HG03442 (cell line): ENCODE measurements at regions not wholly inside any gene's neighbourhood (a gene's known extent, or its start where the extent isn't known, plus 50 kb on each side); places are given as distances from the start of the nearest gene placed in this dataset.
"Not testable (repeated sequence)": the region's sequence is repeated elsewhere in the genome, so short reads cannot be mapped to it uniquely, and the experiment has no call there.

Source experiments
- ATAC-seq: cut with Tn5 transposase; IDR thresholded peaks from one replicate; pipeline ENCODE4 v1.9.1; 2021; ENCODE audit warnings: mild to moderate bottlenecking, moderate library complexity; ENCODE audit not compliant: unreplicated experiment

DNA sequence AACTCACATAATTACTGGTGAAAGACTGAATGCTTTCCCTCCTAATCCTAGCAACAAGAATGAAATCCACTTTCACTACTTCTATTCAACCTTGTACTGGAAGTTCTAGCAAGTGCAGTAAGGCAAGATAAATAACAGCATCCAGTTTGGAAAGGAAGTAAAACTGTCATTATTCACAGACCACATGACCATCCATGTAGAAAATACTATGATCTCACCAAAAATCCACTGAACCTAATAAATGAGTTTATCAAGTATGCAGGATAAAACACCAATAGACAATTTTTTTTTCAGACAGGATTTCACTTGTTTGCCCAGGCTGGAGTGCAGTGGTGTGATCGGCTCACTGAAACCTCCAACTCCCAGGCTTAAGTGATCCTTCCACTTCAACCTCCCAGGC, 117.7 kb downstream of the TMEM167A start:
- ATAC-seq, result no peak

DNA sequence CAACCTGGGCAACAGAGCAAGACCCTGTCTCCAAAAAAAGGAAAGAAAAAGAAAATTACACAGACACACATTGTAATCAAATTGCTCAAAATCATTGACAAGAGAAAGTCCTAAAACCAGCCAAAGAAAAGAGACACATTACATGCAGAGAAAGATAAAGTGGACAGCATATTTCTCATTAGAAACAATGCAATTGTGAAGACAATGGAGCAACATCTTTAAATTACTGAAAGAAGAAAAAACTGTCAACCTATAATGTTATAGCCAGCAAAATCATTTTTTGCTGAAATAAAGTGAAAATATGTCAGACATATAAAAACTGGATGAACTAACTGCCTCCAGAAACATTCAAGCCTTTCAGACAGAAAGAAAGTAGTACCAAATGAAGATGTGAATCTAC, 120.6 kb downstream of the TMEM167A start:
- ATAC-seq, result no peak

DNA sequence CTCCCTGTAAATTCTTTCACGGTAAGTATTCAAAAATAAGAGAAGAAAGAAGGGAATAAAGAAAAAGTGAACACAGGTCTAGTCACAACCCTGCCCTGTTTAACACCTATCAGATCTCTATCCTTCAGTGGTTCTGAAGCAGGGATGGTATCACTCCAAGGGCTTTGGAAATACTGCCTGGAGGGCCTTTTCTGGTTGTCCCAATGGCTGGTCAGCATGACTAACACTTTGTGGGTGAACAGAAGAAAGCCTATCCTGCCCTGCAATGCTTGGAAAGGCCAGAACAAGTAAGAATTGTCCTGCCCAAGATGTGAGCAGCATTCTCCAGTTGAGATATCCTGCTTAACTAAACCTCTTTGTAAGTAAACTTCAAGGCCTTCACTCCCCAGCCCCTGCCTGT, 124.9 kb downstream of the TMEM167A start:
- no peak for ATAC-seq

DNA sequence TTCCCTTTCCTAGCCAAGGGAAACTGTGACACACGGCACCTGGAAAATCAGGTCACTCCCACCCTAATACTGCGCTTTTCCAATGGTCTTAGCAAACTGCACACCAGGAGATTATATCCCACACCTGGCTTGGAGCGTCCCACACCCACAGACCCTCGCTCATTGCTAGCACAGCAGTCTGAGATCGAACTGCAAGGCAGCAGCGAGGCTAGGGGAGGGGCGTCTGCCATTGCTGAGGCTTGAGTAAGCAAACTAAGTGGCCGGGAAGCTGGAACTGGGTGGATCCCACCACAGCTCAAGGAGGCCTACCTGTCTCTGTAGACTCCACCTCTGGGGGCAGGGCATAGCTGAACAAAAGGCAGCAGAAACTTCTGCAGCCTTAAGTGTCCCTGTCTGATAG, 132.9 kb downstream of the TMEM167A start:
- ATAC-seq, result not testable (repeated sequence)

DNA sequence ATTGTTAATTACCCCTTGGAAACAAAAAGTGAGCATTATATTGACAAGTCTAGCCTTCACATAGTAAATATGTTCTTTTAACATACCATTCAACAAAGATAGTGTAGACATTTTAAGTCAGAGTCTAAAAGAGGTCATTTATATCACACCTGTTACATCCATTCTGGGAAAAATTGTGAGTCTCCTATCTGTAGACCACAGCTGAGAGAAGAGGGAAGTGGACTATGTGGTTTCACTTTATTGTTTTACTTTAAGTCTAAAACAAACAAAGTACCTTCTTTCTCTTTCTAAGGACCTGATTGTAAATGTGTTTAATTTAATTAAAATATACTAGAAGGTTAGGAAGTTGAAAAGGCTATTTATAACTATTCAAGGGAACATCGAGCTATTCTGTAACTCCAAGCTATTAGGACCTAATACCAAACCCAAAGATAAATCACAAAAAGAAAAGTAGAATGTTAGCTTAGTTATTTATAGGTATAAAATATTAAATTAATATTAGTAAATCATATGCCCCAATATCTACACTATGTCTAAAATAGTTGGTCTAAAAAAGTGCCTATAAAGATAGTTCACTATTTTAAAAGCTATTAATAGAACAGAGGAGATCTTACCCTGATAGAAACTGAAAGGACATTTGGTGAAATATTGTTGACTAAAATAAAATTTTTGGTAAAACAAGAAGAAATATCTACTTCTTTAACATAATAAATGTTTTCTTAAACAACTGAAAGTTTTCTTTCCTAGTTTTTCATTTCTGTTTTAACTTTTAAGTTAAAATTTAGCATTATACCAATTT, 134.9 kb downstream of the TMEM167A start:
- ATAC-seq, result no peak

DNA sequence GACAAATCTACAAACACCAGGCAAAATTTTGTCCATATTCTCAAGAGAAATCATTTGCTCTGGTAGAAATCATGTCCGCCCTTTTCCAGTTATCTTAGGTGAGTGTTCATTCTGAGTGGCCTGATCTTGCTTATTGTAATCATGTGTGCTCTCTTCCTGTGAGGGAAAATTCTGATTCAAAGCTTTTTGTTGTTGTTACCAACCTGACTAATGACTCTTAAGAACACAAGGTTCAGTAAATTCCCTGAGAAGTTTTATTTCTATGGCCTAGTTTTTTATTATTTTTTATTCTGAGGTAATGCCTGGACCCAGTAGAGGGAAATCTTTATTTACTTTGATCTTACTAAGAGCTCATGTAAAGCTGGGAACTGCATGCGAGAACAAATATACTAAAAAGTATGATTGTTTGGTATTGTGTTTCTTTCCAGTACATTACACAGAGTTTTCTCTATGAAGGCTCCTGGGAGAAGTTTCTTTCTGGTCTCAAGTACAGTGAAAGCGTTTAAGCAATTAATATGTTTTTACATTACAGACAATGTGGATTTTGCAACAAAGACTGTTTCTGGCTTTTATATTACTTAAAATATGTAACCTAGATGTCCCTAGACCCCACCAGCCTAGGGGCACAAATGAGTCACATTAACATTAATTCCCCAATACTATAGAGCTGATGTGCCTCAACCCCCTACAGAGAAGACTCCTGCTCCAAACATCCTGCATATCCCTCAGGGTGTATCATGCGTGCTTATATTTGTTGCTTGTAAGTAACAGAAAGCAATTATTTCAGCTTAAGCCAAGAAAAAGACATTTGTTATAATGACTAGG, 138.1 kb downstream of the TMEM167A start:
- no peak for ATAC-seq

DNA sequence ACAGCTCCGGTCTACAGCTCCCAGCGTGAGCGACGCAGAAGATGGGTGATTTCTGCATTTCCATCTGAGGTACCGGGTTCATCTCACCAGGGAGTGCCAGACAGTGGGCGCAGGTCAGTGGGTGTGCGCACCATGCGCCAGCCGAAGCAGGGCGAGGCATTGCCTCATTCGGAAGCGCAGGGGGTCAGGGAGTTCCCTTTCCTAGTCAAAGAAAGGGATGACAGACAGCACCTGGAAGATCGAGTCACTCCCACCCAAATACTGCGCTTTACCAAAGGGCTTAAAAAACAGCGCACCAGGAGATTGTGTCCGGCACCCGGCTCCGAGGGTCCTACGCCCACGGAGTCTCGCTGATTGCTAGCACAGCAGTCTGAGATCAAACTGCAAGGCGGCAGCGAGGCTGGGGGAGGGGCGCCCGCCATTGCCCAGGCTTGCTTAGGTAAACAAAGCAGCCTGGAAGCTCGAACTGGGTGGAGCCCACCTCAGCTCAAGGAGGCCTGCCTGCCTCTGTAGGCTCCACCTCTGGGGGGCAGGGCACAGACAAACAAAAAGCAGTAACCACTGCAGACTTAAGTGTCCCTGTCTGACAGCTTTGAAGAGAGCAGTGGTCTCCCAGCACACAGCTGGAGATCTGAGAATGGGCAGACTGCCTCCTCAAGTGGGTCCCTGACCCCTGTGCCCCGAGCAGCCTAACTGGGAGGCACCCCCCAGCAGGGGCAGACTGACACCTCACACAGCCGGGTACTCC, 144.5 kb downstream of the TMEM167A start:
- ATAC-seq, result not testable (repeated sequence)

DNA sequence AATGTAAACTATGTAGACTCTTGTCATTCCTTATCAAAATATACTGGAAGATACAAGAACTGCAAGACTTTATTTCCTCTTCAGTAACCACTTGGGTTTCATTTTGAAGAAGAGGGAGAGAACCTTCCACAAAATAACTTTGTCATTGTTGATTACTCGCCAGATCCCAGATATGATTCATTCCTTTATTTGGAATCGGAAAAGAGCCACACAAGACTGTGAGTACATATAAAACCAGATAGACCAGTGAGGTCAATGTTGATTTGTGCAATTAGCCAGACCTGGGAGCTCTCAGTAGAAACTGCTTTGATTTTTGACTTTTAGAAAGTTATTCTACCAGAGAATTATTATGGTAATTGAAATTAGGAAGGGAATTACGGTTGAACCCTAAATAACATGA, 146.1 kb downstream of the TMEM167A start:
- ATAC-seq, result no peak

DNA sequence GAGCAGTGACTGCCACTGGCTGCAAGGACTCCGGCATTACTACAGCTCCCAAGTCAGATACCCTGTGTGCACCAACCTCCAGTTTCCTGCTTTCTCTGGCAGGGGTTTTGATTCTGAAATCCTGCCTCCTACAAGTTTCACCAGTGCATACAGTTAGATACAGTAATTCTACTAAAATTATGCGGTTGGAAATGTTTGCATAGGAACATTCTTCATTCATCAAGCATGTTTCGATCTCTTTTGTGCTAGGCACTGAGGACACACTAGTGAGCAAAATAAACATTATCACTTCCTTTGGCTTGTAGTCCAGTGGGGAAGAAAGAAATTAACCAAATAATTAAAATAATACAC, 152.2 kb downstream of the TMEM167A start:
- ATAC-seq, result no peak

DNA sequence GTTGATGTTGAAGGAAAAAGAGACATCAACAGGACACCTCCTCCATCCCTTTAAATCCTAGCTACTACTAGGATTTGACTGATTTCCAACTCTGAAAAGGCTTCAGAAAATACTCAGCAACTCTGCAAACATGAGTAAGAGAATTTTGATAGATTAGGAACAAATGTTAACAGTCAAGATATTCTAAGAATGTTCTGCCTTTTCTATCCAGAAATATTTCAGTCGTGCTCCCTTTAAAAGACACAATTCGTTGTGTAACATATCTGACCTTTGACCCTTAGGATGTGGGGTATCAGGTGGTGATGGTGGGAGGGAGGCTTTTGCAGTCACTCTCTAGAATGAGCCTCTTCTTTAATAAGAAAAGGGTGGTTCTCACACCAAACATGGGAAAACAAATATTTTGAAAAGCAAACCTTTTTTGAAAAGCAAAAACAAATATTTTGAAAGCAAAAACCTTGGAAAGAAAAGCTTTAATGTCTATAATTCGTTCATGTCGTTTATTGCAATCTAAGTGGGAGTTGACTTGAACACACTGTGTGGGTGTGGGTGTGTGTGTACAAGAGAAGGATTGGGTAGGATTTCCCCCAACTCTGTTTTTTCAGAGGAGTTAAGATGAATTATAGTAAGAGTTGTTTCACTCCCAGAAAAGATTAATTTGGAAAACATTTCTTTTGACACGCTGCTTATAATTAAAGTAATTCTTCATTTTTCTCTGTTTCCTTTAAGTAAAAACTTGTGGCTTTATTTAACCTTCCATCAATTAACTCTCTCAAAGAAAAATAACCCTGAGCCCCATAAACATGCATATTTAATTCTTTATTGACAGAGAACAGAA, 152.8 kb downstream of the TMEM167A start:
- ATAC-seq, result no peak

DNA sequence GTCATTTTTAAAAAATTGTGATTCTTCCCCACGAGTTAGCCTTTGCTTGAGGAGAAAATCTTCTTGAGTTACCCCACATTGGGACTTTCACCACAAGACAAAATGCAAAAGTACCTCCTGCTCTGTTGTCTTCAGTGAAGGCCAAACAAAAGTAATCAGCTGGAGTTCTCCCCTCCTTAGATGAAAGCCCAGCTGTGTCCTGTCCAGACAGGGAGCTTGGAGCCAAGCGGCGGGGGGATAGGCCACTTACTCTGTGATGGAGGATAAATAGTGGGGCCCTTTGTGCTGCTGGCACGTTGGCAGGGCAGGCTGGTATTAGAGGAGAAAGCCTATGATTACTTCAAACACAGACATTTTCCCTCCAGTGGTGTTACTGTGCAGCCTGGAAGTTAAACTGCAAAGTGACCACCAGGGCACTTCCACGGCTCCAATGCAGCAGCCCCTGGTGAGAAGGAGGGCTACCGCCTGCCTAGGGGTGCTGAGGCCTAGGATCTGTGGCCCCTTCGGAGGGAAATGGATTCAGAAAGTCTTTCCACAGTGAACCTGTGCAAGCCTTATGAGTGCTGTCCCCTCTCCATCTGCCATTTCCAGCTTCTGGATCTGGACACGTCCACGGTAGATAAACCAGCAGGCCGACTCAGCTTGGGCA, 155.0 kb downstream of the TMEM167A start:
- ATAC-seq, result no peak

DNA sequence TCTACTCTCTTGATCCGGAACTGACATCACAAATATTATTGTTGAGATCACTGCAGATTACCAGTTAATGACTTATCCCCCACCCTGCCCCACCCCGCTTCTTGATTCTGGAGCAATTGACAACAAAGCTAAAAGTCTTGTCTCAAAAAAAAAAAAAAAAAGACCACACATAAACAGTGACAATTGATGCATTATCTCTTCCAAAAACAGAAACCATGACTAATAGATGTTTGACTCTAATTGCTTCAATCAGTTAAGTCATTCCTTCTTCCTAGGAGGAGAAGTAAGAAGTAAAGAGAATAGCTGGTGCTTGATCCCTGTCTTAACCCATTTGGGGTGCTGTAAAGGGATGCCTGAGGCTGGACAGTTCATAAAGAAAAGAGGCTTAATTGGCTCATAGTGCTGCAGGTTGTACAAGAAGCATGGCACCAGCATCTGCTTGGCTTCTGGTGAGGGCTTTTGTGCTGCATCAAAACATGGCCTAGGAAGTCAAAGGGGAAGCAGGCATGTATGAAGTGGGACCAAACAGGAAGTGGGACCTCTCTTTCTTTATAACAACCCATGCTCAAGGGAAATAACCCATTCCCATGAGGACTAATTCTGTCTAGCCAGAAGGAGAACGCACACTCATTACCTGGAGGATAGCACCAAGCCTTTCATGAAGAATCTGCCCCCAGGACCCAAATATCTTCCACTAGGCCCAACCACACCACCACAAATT, 158.7 kb downstream of the TMEM167A start:
- no peak for ATAC-seq

DNA sequence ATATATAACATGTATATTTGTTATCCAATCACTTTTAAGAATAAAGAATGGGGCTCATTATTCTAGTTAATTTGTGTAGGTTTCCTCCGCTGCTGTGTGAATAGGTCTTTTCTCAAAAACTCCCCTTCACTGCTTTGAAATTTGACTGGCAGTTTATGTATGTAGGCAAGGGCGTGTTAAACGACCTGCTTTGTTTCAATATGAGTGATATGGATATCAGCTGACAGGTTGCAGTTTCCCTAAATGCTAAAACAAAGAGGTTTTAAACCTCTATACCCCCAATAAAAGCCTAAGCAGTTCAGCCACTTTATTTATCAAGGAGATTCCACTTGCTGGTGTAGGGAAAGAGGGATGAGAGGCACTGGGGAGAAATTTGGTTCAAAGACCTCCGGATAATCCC, 159.6 kb downstream of the TMEM167A start:
- peak; percentile 70 for ATAC-seq

DNA sequence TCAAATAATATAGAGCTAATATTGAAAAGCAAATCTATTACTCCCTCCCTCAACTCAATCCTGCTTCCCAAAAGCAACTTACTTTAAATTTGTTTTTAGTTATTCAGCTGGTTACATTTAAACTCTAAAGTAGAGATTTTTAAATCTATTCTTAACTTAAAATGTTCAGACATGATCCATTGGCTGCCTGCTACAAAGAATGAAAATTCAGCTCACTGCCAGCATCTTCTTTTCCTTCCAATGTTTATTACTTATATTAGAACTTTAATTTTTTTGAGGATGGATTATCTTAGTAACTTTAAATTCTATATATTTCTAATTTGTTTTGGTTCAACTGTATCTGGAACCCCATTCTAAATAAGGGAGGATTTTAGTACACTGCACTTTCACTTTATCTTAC, 163.2 kb downstream of the TMEM167A start:
- no peak for ATAC-seq

DNA sequence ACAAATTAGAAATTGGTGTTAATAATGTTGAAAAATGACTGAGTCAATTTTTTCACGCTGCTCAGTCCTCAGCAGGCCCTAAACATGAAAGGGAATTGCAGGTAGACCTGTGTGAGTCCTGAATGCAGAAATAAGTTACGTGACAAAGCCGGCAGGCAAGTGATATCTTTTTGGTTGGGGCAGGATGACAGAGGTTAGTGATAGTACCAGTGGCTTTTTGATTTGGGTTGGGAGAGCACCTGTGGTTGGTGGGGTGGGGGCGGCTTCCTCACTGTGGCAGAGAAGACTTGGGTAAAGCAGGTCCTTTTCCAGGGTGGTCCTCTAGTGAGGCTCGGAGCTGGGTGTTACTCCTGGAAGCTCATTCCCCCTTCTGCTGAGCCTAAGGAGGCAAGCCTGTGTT, 164.7 kb downstream of the TMEM167A start:
- no peak for ATAC-seq

DNA sequence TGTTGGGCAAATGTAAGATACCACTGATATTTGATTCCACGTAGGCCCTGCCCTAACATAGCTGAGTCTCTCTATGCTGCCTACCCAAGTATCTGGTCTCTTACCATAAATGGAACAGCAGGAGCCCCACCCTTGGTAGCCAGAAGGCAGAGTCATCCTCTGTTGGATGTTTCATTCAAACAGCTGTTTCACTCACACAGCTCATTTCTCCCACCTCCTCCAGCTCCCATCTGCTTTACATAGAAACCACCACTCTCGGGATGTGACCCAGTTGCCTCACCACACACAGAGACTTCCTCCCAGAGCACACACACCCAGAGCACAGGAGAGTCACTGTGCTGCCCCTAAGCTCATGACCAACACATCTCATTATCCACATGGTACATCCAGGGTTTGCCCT, 165.3 kb downstream of the TMEM167A start:
- no peak for ATAC-seq

DNA sequence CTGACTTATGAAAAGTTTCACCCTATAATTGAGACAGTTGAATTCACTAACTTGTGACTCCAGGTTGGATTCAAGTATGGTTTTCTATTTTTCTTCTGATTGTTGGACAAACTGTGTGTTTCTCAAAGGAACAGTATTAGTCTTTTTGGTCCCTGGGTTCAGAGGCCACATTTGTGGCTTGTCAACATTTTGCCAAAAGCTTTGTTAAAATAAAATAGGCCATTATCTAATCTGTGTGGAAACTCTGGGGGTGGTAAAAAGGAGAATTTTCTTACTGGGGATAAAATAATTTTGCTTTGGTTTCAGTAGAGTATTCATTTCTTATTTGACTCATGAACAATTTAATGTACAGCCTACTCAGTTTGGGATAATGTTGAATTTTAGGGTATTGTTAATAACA, 166.3 kb downstream of the TMEM167A start:
- no peak for ATAC-seq

DNA sequence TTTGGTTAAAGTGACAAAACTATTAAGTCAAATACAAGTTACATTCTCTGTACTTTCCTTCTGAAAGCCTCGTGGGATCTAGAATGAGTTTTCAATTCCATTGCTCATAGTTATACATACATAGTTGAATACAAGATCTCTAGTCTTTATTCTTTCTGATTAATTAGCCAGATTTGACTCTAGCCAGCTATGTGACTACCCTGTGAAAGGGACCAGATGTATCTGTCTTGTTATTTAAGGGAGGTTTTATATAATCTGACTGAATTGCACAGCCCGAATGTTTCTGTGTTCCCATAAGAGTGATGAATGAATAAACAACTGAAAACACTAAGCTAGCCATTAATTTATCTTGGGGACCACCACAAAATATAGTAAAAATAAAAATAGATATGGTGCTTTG, 166.7 kb downstream of the TMEM167A start:
- ATAC-seq, result no peak

DNA sequence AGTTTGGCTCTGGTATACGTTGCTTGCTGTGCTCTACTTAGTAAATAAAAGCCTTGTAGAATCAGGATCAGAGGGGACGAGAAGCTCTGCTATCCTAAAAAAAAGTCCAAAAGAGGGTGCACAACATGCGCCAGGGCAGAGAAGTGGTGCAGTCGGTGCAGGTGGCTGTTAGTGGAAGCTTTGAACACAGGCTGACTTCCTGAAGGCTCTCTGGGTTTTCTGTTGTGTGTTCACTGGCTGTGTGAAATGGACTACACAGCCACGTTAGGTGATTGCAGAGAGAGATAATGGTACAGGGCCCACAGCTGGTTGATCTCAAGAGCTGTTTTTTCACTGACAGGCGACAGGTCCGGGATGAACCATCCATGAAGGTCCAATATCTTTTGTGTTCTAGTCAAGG, 167.4 kb downstream of the TMEM167A start:
- no peak for ATAC-seq

DNA sequence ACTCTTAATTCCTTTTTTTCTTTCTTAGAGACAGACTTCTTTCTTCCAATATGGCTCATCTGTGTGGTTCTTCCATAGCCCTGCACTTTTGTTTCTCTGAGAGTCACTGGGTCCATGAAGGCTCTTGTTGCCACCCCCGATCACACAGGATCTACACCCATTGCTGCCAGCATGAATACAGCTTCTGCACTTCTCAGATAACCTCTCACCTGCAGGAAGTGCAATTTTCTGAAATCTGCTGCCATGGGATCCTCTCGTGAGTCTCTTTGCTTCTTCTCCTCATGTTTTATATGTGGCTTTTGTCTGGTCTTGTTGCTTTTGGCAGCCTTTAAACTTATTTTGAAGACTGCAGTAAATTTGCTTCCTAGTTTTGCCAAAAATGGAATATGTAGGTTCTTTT, 171.2 kb downstream of the TMEM167A start:
- no peak for ATAC-seq
